ENCODE measurements at regions not wholly inside any gene's neighbourhood (a gene's known extent, or its start where the extent isn't known, plus 50 kb on each side); places are given as distances from the start of the nearest gene placed in this dataset.

DNA sequence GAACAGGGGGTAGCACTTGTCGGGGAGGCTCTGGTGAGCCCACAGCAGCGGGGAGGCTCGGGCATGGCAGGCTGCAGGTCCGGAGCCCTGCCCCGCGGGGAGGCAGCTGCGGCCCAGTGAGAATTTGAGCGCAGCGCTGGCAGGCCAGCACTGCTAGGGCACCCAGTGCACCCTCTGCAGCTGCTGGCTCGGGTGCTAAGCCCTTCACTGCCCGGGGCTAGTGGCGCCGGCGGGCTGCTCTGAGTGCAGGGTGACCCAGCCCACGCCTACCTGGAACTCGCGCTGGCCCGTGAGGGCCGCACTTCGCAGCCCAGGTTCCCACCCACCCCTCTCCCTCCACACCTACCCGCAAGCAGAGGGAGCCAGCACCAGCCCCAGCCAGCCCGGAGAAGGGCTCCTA is 151.0 kb downstream of the NXNL2 start:
- no peak for DNase-seq
- TF ChIP-seq, protein P1, sequence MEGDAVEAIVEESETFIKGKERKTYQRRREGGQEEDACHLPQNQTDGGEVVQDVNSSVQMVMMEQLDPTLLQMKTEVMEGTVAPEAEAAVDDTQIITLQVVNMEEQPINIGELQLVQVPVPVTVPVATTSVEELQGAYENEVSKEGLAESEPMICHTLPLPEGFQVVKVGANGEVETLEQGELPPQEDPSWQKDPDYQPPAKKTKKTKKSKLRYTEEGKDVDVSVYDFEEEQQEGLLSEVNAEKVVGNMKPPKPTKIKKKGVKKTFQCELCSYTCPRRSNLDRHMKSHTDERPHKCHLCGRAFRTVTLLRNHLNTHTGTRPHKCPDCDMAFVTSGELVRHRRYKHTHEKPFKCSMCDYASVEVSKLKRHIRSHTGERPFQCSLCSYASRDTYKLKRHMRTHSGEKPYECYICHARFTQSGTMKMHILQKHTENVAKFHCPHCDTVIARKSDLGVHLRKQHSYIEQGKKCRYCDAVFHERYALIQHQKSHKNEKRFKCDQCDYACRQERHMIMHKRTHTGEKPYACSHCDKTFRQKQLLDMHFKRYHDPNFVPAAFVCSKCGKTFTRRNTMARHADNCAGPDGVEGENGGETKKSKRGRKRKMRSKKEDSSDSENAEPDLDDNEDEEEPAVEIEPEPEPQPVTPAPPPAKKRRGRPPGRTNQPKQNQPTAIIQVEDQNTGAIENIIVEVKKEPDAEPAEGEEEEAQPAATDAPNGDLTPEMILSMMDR (IDR thresholded peaks at IDR 0.05; ENCODE audit: unreplicated experiment), result no peak
- no peak overlapping the region for H3K27ac Mint-ChIP-seq (ENCODE audit: unreplicated experiment)
- H3K27me3 Mint-ChIP-seq (ENCODE audit: unreplicated experiment), result no peaks in the 10 kb centered on the region
- H3K4me1 Mint-ChIP-seq (ENCODE audit: low read depth, unreplicated experiment), result no peaks in the 10 kb centered on the region
- H3K36me3 Mint-ChIP-seq (ENCODE audit: insufficient read depth, unreplicated experiment), result no peaks in the 10 kb centered on the region
- no peaks in the 10 kb centered on the region for H3K9me3 Mint-ChIP-seq (ENCODE audit: low read depth, unreplicated experiment)
- BruUV-seq (replicated peaks), result no TSS peak
- CTCF ChIA-PET, result interaction anchor here (0.6 kb wide), 1 partner anchor 463 kb away, joined by 3 read pairs; no protein-coding TSS in a partner anchor
- no peak overlapping the region for H3K4me3 Mint-ChIP-seq (ENCODE audit: low read depth, unreplicated experiment)
- intact Hi-C loops (cut with micrococcal nuclease; ENCODE audit: unreplicated experiment), result no loop called here

DNA sequence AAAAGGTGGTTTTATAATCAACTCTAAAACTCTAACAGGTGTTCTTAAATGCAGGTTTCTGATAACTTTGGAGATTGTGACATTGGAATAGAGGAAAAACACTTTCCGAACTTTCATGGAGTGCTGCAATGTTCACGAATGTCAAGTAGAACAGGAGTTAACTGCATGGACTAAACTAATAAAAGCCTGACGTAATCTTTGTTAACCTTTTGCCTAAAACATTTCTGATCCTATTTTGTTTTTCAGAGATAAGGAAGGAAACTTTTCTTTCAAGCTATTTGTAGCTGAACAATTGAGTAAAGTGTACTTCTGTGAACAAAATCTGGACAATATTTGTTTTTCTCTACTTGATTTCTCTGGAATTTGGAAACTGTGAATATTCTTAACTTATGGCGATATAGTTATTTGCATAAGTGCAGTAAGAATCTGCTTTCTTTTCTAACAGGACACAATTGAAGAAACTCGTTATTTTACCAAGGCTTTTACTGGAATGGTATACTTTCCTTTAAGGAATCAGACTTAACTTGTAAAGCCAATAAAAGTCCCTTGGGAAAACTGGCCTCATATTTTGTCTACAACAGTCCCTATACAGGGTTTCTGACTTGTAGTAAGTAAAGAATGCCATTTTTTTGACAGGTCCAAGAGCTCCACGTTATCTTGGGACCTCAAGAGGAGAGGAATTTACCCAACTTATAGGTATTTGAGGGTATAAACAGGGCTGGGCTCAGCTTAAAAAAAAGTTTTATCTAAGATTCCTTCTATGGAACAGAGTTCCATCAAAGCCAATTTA is 154.7 kb downstream of the NXNL2 start:
- DNase-seq, result no peak
- H3K27me3 Mint-ChIP-seq (ENCODE audit: unreplicated experiment), result no peaks in the 10 kb centered on the region
- no peaks in the 10 kb centered on the region for H3K9me3 Mint-ChIP-seq (ENCODE audit: low read depth, unreplicated experiment)
- no peak overlapping the region for H3K27ac Mint-ChIP-seq (ENCODE audit: unreplicated experiment)
- H3K36me3 Mint-ChIP-seq (ENCODE audit: insufficient read depth, unreplicated experiment), result no peaks in the 10 kb centered on the region
- intact Hi-C loops (cut with micrococcal nuclease; ENCODE audit: unreplicated experiment), result no loop called here
- no TSS peak for BruUV-seq (replicated peaks)
- no peak overlapping the region for H3K4me3 Mint-ChIP-seq (ENCODE audit: low read depth, unreplicated experiment)
- no peaks in the 10 kb centered on the region for H3K4me1 Mint-ChIP-seq (ENCODE audit: low read depth, unreplicated experiment)
- TF ChIP-seq, protein P1 (IDR thresholded peaks at IDR 0.05; ENCODE audit: unreplicated experiment), result no peak
- CTCF ChIA-PET, result no interaction called here

DNA sequence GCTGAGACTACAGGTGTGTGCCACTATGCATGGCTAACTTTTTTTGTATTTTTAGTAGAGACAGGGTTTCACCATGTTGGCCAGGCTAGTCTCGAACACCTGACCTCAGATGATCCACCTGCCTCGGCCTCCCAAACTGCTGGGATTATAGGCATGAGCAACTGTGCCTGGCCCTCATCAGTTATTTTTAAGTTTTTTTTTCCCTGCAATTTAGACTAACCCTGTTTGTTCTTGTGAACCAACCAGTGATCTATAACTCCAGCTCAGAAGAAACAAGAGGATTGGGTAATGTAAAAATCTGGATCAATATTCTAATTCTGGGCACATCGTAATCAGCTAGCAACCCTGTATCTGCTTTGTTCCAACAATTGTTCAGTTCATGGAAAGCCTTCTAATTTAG is 155.7 kb downstream of the NXNL2 start:
- Mint-ChIP-seq H3K27me3 (ENCODE audit: unreplicated experiment) (no peaks in the 10 kb centered on the region), H3K36me3 (ENCODE audit: insufficient read depth, unreplicated experiment) (no peaks in the 10 kb centered on the region), H3K9me3 (ENCODE audit: low read depth, unreplicated experiment) (no peaks in the 10 kb centered on the region), H3K27ac (ENCODE audit: unreplicated experiment) (no peak overlapping the region), H3K4me3 (ENCODE audit: low read depth, unreplicated experiment) (no peak overlapping the region), H3K4me1 (ENCODE audit: low read depth, unreplicated experiment) (no peaks in the 10 kb centered on the region)
- CTCF ChIA-PET, result no interaction called here
- intact Hi-C loops (cut with micrococcal nuclease; ENCODE audit: unreplicated experiment), result no loop called here
- BruUV-seq (replicated peaks), result no TSS peak
- DNase-seq, result no peak
- TF ChIP-seq, protein P1 (IDR thresholded peaks at IDR 0.05; ENCODE audit: unreplicated experiment), result no peak

- Mint-ChIP-seq H3K36me3 (ENCODE audit: insufficient read depth, unreplicated experiment) (no peaks in the 10 kb centered on the region), H3K4me3 (ENCODE audit: low read depth, unreplicated experiment) (no peak overlapping the region), H3K27ac (ENCODE audit: unreplicated experiment) (no peak overlapping the region), H3K9me3 (ENCODE audit: low read depth, unreplicated experiment) (no peaks in the 10 kb centered on the region), H3K4me1 (ENCODE audit: low read depth, unreplicated experiment) (no peaks in the 10 kb centered on the region), H3K27me3 (ENCODE audit: unreplicated experiment) (no peaks in the 10 kb centered on the region)
- intact Hi-C loops (cut with micrococcal nuclease; ENCODE audit: unreplicated experiment), result no loop called here
- CTCF ChIA-PET, result no interaction called here
- BruUV-seq (replicated peaks), result no TSS peak
- TF ChIP-seq, protein P1 (IDR thresholded peaks at IDR 0.05; ENCODE audit: unreplicated experiment), result no peak
- DNase-seq, result no peak
These were observed 156.1 kb downstream of the NXNL2 start for GRCh38 chr9:88691091-88691490.

Measured in Calu3 (cell line).